Suprapubic skin (tissue), 3 donors: ENCODE measurements at regions not wholly inside any gene's neighbourhood (a gene's known extent, or its start where the extent isn't known, plus 50 kb on each side); places are given as distances from the start of the nearest gene placed in this dataset.

Experiments used
- CTCF ChIP-seq, 2 donors: fragments of 200-600 bp in 1 of 2; fragments of 450-650 bp in 1 of 2; sonication (generic) in 1 of 2; IDR thresholded peaks; one replicate each; pipeline ENCODE4 v1.5.1; 2016 to 2019; ENCODE audit warnings: antibody characterized with exemption in 2 of 2, mild to moderate bottlenecking in 1 of 2, moderate library complexity in 1 of 2
- POLR2AphosphoS5 ChIP-seq, 3 donors: sonication (generic); formaldehyde crosslinking; IDR thresholded peaks; one replicate each; pipeline ENCODE4 v1.6.1; 2017; ENCODE audit warnings: antibody characterized with exemption in 3 of 3

GRCh38 chr12:127176804-127177203, 1090.2 kb upstream of the TMEM132C start:
- TF ChIP-seq CTCF (IDR thresholded peaks at IDR 0.05) (no peak), POLR2AphosphoS5 (IDR thresholded peaks at IDR 0.05) (no peak)
